Gastrocnemius medialis (tissue), 4 donors: ENCODE measurements at regions not wholly inside any gene's neighbourhood (a gene's known extent, or its start where the extent isn't known, plus 50 kb on each side); places are given as distances from the start of the nearest gene placed in this dataset.

ENCODE experiments used
- POLR2A ChIP-seq, 2 donors: fragments of 450-650 bp; IDR thresholded peaks; one replicate each; pipeline ENCODE4 v1.6.1; 2017; ENCODE audit warnings: antibody characterized with exemption in 2 of 2, mild to moderate bottlenecking in 2 of 2, moderate library complexity in 2 of 2
- TF ChIP-seq, protein P1 (sequence below), 5 experiments: fragments of 450-650 bp in 3 of 5; fragments of 200-600 bp in 2 of 5; sonication (generic) in 2 of 5; IDR thresholded peaks in 4 of 5; conservative IDR thresholded peaks in 1 of 5; 1 replicate in 4 of 5; 2 replicates in 1 of 5; pipeline ENCODE4 v1.5.1; 2016 to 2019; ENCODE audit warnings: antibody characterized with exemption in 5 of 5, mild to moderate bottlenecking in 3 of 5, moderate library complexity in 3 of 5

DNA sequence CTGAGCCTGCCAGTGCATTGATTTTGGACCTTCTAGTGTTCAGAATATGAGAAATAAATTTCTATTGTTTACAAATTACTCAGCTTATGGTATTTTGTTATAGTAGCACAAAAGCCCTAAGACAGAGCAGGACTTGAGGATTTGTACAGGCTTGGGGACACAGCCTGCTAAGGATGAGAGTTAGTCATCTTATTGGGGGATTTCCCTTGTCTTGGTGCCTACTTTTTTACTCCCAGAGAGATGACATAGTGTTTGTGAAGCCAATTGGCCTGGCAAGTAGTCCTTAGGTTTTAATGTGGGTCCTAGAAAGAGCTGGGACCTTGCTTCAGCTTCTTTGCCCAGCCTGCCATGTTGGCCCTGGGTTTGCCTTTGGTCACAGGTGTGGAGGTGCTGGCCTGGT, 364.0 kb downstream of the REEP3 start:
- TF ChIP-seq, protein P1, sequence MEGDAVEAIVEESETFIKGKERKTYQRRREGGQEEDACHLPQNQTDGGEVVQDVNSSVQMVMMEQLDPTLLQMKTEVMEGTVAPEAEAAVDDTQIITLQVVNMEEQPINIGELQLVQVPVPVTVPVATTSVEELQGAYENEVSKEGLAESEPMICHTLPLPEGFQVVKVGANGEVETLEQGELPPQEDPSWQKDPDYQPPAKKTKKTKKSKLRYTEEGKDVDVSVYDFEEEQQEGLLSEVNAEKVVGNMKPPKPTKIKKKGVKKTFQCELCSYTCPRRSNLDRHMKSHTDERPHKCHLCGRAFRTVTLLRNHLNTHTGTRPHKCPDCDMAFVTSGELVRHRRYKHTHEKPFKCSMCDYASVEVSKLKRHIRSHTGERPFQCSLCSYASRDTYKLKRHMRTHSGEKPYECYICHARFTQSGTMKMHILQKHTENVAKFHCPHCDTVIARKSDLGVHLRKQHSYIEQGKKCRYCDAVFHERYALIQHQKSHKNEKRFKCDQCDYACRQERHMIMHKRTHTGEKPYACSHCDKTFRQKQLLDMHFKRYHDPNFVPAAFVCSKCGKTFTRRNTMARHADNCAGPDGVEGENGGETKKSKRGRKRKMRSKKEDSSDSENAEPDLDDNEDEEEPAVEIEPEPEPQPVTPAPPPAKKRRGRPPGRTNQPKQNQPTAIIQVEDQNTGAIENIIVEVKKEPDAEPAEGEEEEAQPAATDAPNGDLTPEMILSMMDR (IDR thresholded peaks at IDR 0.05 in 4 of 5, conservative IDR thresholded peaks at IDR 0.05 in 1 of 5), result no peak
- TF ChIP-seq POLR2A (IDR thresholded peaks at IDR 0.05), result no peak
